Stimulated activated CD4-positive, alpha-beta T cell treated with anti-CD3 and anti-CD28 coated beads, Interleukin-1b, Interleukin-23, amount 100 ng/mL, for 1 hour (primary cell): ENCODE measurements at regions not wholly inside any gene's neighbourhood (a gene's known extent, or its start where the extent isn't known, plus 50 kb on each side); places are given as distances from the start of the nearest gene placed in this dataset.
"Not testable (repeated sequence)": the region's sequence is repeated elsewhere in the genome, so short reads cannot be mapped to it uniquely, and the experiment has no call there.

Source experiments
- DNase-seq, 2 donors: peaks; one replicate each; pipeline ENCODE4 v3.0.0-alpha.2; 2020; ENCODE audit warnings: low read depth in 2 of 2

DNA sequence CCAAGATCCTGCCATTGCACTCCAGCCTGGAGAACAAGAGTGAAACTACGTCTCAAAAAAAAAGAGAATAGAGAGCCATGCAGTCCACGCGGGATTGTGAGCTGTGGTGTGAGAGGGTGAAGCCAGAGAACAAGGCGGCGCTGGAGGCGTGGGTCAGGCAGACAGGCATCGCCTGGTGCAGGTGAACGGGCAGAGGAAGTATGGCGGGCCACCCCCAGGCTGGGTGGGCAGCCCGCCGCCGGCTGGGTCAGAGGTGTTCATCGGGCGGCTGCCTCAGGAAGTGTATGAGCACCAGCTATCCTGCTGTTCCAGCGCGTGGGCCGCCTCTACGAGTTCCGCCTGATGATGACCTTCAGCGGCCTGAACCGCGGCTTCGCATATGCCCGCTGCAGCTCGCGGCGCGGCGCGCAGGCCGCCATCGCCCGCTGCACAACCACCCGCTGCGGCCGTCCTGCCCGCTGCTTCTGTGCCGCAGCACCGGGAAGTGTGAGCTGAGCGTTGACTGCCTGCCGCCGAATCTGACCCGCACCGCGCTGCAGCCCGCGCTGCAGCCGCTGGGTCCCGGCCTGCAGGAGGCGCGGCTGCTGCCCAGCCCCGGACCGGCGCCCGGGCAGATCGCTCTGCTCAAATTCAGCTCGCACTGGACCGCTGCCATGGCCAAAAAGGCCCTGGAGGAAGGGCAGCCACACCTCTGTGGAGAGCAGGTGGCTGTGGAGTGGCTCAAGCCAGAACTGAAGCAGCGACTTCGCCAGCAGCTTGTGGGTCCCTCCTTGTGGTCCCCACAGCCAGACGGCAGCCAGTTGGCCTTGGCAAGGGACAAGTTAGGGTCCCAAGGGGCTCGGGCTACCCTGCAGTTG is 95.5 kb upstream of the PLEKHM1 start:
- DNase-seq, result not testable (repeated sequence)

DNA sequence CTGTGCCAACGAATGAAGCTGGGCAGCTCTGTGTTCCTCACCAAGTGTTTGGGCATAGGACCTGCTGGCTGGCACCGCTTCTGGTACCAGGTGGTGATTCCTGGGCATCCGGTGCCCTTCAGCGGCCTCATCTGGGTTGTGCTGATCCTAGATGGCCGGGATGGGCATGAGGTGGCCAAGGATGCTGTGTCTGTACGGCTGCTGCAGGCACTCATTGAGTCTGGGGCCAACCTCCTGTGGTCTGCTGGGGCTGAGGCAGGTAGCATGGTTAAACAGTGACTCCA is 96.1 kb upstream of the PLEKHM1 start:
- not testable (repeated sequence) for DNase-seq

DNA sequence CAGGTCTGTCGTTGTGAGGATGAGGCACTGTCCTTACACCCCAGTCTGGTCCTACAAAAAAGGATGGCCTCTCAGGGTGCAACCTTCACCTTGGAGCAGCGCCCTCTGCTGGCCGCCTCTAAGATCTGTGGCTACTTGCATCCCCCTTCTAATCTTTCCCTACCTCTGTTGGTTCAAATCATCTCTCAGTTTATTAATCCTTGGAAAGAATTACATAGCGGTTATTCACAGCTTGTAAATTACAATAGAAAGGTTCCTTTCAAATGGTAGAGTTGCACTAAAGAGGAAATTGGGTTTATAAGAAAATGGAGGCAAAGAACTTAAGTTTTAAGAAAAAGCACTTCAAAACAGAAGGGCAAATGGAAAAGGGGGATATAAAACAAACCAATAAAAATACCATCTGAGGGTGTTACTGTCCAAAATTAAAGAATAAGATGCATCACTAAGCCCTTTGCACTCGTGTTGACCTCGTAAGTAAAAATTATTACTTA is 102.0 kb upstream of the PLEKHM1 start:
- peak; percentile 46 to 65 for DNase-seq

DNA sequence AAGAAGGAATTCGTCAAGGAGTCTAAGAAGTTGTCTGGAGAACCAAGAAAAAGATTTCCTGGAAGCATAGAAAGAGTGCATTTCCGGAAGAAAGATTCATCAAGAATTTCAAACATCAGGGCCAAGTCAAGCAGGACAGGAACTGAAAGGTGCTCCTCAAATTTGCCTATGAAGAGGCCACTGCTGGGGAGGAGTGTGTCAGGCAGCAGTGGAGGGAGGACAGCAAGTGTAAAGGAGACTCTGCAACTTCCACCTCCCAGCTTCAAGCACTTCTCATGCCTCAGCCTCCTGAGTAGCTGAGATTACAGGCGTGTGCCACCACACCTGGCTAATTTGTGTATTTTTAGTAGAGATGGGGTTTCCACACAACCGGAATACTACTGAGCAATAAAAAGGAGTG is 105.8 kb upstream of the PLEKHM1 start:
- not testable (repeated sequence) for DNase-seq

DNA sequence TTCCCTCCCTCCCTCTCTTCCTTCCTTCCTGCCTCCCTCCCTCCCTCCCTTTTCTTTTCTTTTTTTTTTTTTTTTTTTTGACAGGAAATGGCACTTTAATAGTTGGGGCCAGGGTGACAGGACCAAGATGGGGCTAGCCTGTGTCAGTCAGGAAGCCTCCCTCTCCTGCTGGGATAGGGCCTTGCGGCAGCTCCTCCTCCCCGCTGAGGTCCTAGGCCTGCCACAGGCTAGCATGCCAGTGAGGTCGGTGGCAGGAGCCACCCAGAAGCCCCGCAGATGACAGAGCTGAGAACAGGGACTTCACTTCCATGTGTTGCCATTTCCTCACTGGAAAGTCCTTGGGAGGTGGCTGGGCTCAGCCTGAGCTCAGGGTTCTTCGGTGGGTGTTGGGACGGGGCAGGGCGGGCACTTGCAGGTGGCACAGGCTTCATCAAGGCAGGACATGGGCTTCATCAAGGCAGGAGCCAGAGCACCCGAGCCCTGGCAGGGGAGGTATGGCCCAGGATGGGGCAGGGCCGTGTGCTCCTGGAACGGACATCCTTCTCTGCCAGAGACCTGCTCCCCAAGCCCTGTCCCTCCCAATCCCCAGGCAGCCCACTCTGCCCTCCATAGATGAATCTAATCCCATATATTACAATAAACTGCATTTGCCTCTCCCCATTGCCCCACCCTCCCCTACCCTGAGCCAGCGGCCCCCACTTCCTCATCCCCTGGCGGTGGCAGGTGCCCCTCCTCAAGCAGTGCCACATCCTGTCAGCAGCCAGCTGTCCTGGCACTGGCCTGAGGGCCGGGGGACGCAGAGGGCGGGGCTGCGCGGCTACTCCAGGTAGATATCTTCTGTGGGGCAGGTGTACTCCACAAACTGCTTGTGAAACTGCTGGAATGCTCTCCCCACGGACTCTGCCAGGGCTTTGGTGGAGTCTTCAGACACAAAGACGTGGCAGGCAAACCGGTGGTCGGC is 109.8 kb upstream of the PLEKHM1 start:
- DNase-seq, result not testable (repeated sequence)

DNA sequence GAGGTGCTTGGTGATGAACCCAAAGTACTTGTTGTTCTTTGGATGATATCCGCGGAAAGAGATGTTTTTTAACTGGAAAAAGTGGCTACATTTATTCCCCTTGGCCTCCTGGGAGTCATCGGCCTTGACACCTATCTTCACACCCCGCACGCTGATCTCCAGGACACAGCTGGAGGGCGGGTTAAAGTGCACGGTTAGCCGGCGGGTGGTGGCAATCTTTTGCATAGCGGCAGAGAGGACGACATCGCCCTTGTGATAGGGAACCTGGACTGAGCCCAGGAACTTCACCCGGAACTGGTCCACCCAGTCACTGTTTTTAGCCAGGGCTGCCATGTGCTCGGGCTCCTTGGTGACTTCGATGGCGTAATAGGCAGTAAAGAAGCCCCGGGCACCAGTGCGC is 110.5 kb upstream of the PLEKHM1 start:
- not testable (repeated sequence) for DNase-seq

DNA sequence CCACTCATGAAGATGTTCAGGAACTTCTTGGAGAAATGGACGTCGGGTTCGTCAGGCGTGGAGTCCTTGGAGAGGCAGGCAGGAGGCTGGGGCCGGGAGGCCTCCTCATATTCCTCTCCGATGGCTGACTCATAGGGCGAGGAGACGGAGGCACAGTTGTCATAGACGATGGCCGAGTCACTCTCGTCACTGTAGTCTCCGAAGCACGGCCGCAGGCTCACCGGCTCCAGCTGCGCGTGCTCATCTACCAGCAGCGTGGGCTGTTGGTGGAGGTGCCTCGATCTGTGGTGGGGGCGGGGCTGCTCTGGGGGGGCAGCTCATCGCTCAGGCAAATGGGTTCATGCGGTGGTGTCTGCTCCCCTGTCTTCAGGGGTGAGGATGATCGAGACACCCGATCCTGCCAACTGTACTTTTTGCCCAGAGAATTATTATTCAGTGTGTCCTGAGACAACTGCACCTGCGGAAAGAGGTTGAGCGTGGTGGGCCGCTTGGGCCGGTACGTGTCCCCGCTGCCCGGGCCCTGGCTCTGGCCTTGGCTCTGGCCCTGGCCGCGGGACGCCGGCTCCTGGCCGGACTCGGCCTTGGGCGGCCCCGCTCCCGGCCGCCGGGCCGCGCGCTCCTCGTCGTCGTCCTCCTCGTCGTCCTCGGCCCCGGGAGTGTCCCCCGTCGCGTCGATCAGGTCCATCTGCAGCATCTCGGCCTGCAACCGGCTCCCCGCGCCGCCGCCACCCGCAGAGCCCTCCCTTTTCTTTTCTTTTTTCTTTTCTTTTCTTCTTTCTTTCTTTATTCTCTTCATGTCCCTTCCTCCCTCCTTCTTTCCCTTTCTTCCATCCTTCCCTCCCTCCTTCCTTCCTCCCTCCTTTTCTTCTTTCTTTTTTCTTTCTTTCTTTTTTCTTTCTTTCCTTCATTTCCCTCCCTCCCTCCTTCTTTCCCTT is 111.4 kb upstream of the PLEKHM1 start:
- DNase-seq, result not testable (repeated sequence)

DNA sequence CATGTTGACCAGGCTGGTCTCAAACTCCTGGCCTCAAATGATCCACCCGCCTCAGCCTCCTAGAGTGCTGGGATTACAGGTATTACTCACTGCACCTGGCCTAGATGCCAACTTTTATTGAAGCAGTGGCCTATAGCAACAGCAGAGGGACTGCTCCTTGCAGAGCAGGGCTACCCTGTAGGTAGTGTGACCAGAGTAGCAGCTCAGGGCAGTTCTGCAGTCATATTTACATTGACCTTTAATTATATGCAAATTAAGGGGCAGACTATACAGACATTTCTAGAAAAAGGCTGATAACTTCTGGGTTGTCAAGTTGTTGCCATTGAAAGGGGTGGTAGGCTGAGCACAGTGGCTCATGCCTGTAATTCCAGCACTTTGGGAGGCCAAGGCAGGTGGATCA is 115.2 kb upstream of the PLEKHM1 start:
- DNase-seq, result not testable (repeated sequence)

DNA sequence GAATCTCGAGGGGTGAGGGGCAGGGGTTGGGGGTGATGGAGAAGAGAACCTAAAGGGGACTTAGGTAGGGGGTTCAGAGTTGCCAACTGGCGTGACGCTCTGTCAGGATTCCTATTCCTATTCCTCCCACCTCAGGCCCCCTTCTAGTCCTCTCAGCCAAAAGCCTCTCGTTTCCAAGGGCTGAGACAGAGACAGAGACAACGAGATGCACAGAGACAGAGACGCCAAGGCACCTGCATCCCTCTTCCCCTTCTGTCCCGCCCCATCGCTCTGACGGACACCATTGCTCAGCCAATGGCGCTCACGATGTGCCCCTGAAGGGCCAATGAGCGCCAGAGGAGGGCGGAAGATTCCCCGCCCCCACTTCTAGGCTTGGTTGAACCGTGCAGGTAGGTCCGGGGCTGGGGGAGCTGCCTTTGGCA is 129.5 kb upstream of the PLEKHM1 start:
- peak; percentile 59 to 68 for DNase-seq

DNA sequence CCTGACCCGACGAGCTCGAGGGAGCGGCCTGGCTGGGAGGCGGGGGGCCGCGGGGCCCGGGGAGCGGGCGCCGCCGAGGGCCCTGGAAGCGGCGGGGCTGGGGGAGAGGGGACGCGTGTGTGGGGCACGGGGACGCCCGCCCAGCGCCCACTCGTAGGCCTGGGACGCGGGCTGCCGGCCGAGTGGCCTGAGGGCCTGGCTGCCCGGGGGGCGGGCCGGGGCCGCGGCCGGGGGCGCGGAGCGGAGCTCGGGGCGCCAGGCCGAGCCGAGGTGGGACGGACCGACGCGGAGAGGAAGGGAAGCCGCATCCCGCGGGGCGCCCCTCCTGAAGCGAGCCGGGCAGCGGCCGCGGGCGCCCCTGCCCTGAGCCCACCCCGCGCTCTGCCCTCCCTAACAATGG is 129.9 kb upstream of the PLEKHM1 start:
- not testable (repeated sequence) for DNase-seq

DNA sequence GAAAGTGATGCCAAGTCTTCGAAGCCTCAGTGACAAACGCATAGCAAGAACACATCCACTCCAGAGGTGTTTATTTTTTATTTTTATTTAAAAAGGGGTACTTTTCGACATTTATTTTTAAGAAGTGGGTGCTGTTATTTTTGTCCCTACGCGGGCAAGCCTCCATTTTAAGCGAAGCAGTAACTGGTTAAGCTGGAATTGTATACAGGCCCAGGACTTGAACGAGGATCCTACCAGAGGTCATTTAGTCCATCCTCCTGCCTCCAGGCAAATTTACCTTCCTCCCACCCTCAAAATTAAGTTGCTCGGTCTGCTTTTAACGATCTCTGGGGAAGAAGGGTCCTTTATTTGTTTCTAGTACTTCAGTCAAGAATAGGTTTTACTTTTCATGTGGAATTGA is 130.6 kb upstream of the PLEKHM1 start:
- not testable (repeated sequence) for DNase-seq

DNA sequence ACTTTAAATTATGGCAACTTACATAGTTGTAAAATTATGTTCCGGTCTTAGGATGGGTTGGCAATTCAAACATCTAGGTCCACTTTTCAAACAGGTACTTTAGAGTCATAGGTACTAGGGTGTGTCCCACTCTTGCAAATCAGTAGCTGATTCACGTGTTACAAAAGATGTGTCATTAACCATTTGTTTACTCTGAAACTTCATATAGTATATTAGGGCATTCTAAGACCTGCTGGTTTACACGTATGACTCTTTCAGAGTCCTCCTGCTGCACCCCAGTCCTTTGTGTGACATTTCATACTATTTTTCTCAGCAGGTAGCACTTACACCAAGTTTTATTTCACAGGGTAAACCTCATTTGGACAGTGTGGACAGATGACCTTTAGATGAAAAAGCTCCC is 131.8 kb upstream of the PLEKHM1 start:
- not testable (repeated sequence) for DNase-seq

DNA sequence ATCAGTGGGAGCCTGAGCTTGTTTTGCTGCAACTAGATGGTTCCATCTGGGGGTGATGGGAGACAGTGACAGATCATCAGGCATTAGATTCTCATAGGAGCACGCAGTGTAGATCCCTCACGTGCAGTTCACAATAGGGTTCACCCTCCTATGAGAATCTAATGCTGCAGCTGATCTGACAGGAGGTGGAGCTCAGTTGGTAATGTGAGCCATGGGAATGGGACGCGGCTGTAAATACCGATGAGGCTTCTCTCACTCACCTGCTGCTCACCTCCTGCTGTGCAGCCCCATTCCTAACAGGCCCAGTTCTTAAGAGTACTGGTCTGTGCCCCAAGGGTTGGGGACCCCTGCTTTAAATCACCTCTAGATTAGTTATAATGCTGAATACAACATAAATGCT is 137.5 kb upstream of the PLEKHM1 start:
- no peak for DNase-seq

DNA sequence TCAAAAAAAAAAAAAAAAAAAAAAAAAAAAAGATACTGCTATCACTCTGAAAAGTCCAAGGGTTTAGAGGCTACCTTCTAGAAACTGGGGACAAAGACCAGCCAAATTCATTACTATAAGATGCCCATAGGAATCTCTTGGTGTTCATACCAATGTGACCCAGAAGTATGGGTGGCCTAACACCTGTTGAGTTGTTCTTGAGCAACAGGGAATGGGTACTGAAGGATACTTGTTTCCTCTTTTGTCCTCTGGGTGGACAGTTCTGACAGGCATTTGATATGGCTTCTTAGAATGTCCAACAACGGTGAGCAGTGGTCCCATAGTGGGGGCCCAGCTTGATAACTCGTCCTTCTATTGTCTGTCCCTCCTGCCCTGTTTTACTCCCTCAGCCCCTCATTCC is 141.4 kb upstream of the PLEKHM1 start:
- no peak for DNase-seq

DNA sequence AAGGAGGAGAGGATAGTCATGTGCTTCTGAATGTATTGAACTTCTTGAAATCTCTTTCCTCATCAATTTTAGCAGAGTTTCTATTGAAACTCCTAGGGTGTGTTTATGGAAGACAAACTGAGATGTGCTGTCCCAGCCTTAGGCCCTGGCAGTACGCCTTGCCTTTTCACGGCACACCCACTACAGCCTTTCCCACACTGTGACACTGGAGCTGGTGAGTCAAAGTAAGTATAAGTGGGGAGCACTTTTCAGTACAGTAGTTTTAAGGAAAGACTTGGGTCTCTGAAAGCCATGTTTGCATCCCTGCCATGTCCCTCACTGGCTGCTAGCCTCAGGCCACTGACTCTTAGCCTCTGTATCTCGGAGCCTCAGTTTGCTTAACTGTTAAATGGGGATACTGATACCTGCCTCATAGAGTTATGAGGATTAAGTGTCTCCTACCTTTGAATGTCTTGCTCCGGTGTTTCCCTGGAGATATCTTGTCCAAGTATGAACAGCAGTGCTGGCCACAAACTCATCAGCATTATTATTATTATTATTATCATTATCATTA is 144.7 kb upstream of the CRHR1 start:
- DNase-seq, result no peak

DNA sequence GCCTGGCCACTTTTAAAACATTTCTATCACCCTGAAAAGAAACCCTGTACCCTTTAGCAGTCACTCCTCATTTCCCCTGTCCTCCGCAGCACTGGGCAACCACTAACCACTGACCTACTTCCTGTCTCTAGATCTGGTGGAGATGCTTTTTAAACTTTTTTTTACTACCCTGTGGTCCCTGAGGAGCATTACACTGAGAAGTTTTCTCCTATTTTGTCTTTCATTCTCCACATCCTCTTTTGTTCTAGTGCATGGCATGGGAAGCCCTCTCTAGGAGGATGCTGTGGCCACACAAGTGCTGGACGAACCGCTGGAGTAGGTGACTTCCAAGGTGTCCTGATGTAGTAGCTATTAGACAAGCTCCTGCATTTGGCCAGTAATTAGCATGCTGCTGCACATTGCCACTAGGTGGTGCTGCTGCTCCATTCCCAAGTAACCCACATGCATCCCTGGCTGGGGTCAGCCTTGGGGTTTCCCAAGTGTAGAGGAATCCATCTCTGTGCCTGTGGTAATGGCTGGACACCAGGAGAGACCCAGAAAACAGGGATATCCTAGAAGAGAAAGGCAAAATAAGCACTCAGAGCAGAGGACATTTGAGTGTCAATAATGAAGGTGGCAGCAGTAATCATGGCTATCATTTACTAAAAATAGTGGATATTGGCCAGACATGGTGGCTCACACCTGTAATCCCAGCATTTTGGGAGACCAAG is 143.8 kb upstream of the CRHR1 start:
- peak; percentile 32 to 50 for DNase-seq

DNA sequence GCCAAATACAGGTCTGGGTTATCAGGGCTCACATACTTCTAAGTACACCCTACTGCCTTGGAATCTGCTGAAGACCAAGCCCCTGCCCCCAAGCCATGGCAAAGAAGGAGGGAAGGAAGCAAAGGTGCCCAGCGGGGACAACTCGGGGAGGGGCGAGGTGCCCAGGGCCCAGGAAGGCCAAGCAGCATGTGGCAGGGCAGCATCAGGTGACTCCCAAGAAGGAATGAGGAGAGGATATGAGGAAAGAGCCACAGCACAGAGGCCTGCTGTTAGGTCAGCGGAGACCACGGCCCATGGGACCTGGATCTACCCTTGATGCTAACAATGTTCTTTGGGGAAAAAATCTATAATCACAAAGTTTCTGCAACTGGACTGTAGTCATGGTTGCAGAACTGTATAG is 142.6 kb upstream of the CRHR1 start:
- no peak for DNase-seq

DNA sequence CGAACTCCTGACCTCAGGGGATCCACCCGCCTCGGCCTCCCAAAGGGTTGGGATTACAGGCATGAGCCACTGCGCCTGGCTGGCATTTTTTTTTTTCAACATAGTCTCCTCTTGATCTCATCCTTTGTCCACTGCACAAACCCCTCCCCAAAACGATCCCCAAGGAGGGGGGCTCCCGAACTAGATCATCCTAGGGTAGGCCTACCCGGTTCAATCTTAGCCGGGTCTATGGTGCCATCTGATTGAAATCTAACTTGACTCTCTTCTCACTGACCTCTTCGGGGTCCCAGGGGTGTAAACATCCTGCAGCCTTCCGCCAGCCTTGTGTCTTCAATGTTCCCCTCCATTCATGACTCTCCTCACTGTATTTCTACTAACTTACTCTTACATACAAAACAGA is 140.5 kb upstream of the CRHR1 start:
- DNase-seq, result no peak

DNA sequence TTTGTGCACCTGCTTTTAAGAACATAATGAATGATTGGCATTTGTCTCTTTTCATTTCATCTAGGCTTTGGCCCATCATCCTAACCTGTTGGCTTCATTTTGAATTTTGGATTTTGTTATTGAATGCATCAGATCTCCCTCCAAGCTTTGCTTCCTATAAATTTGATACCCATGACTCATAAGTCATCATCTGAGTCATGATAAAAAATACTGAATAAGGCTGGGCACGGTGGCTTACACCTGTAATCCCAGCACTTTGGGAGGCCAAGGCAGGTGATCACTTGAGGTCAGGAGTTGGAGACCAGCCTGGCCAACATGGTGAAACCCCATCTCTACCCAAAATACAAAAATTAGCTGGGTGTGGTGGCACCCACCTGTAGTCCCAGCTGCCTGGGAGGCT is 139.5 kb upstream of the CRHR1 start:
- DNase-seq, result not testable (repeated sequence)

DNA sequence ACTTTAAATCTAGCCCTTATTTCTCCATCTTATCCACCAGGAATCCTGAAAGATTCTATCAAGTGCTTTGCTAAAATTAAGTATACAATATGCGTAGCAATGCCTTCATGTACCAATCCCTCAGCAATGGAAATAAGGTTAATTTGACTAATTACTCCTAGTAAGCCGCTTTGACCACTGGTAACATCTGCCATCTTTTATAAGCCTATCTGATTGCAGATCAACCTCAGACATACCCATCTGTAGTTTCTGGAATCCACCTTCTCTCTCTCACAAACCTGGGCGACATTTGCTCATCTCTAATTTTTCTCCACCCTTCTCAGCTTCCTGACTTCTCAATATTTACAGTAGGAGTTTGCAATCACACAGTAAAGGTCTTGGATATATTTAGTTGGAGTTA is 138.8 kb upstream of the CRHR1 start:
- DNase-seq, result no peak
